Umbilical cord (tissue), 1 donor: ENCODE measurements at regions not wholly inside any gene's neighbourhood (a gene's known extent, or its start where the extent isn't known, plus 50 kb on each side); places are given as distances from the start of the nearest gene placed in this dataset.

ENCODE experiments used
- DNase-seq: peaks from one replicate; pipeline ENCODE4 v3.0.0-alpha.2; 2015; ENCODE audit warnings: low spot score

GRCh38 chr18:11553098-11553940 is 56.1 kb upstream of the SLC35G4 start:
- peak; percentile 55 for DNase-seq

GRCh38 chr18:11548916-11549551 is 60.4 kb upstream of the SLC35G4 start:
- no peak for DNase-seq

DNA sequence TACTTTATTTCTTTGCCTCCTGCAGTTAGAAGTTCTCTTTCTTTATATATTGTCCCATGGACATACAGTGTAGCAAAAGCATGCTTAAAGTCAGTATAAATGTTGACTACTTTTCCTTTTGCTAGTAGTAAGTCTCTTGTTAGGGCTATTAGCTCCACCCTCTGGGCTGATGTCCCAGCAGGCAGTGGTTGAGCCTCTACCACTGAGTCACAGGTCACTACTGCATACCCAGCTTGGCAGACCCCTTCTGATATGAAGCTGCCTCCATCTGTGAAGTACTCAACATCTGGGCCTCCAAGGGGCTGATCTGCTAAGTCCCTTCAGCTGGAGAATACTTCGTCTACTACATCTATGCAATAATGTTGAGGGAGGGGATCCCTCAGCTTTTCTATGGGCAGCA is 61.0 kb upstream of the SLC35G4 start:
- no peak for DNase-seq

- no peak for DNase-seq
Observed at GRCh38 chr18:11544060-11544633, 65.2 kb upstream of the SLC35G4 start.

GRCh38 chr18:11541179-11541578 is 68.2 kb upstream of the SLC35G4 start:
- no peak for DNase-seq

- no peak for DNase-seq
Observed at GRCh38 chr18:11533942-11534496, 75.4 kb upstream of the SLC35G4 start.

- no peak for DNase-seq
Observed at GRCh38 chr18:11533513-11533890, 75.9 kb upstream of the SLC35G4 start.

DNA sequence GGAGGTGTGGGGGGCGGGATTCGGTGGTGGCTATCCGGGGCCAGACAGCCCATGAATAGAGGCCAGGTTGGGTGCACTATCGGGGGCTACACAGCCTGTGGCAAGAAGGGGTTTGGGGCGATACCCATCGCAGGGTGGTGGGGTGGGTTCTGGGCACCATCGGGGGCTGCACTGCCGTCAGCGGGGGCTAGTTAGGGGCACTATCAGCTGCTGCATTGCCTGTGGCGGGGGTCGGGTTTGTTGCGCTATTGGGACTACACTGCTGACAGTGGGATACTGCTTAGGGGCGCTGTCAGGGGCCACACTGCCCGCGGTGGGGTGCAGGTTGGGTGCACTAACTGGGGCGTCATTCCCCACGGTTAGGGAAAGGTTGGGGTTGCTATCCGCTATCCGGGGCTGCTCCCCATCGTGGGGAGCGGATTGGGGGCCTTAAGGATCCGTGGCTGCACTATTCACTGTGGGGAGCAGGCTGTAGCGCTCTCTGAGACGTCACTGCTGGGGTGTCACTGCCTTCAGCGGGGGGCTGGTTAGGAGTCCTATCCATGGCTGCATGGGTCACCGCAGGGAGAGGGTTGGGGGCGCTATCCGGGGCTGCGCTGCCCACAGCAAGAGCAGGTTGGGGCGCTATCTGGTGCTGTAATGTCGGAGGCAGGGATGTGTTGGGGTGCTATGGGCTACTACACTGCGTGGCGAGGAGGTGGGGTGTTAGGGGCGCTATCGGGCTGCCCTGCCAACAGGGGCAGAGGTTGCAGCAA is 76.5 kb upstream of the SLC35G4 start:
- DNase-seq = no peak

DNA sequence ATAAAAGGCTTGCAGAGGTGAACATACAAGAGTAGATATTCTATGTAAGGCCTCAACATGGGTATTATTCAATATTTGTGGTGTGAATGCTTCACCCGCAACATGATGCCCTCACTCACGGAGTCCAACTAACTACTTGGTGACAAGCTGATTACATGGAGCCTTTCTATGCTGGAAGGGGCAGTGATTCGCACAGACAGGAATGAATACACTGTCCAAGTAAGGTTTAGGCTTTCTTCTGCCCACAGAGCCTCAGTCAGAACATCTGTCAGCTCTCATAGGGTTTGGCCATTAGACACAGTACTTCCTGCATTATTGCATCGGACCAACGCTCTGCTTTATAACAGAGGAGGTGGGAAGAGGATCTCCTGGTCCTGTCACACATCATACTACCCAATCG is 80.3 kb upstream of the SLC35G4 start:
- no peak for DNase-seq

GRCh38 chr18:11526675-11527074 is 82.7 kb upstream of the SLC35G4 start:
- no peak for DNase-seq

DNA sequence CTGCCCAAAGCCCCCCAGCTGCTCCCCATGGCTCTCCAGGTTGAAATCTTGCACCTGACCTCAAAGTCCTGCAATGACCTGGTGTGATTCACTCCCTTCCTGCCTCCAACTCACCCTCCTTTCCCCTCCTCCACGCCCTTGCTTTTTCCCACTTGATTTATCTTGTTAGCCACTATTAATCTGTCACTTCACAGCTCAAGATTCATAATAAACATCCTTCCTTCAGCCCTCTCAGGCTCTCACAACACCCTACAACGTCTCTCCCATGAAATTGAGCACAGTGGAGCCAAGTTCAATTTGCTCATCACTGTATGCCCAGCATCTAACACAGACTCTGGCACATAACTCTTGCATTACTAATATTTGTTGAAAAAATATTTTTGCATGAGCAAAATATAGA is 85.6 kb upstream of the SLC35G4 start:
- DNase-seq = no peak

- DNase-seq = no peak
Observed at GRCh38 chr18:11522992-11523391, 86.4 kb upstream of the SLC35G4 start.

DNA sequence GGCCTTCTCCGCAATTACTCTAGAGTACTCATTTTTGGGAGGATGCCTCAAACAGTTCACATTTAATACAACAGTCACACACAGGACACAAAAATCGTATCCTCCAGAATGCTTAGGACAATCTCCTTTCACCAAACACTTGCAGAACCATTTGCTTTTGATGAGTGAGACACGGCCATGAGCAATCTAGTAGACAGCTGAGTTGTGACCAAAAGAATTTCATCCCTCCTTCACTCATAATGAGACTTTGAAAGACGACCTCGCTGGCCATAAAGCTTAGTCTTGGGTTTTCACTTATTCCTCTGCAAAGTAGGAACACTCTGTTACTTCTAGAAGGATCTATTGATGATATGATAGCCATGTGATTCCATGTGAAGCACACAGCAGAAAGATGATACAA is 87.5 kb upstream of the SLC35G4 start:
- DNase-seq = no peak

- DNase-seq = no peak
Observed at GRCh38 chr18:11520536-11520935, 88.9 kb upstream of the SLC35G4 start.

- DNase-seq = peak; percentile 24
Observed at GRCh38 chr18:11518788-11519685, 90.4 kb upstream of the SLC35G4 start.

DNA sequence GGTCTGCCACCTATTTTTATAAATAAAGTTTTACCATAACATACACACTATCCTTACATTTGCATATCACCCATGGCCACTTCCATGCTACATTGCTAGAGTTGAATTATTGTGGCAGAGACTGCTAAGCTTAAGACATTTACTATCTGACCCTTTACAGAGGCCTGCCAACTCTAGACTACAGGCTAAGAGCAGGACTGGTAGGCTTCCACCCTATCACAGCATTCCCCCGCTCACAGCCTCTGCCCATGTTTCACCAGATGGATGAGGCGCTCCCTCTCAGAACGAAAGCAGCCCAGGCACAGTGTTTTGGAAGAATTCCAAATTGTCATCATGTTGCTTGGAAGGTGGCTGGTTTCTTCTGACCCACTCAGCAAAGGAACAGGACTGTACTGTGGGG is 91.7 kb upstream of the SLC35G4 start:
- DNase-seq = peak; percentile 22

- peak; percentile 28 for DNase-seq
Observed at GRCh38 chr18:11516751-11517503, 92.5 kb upstream of the SLC35G4 start.

GRCh38 chr18:11514267-11514666 is 95.1 kb upstream of the SLC35G4 start:
- DNase-seq = peak; percentile 37

DNA sequence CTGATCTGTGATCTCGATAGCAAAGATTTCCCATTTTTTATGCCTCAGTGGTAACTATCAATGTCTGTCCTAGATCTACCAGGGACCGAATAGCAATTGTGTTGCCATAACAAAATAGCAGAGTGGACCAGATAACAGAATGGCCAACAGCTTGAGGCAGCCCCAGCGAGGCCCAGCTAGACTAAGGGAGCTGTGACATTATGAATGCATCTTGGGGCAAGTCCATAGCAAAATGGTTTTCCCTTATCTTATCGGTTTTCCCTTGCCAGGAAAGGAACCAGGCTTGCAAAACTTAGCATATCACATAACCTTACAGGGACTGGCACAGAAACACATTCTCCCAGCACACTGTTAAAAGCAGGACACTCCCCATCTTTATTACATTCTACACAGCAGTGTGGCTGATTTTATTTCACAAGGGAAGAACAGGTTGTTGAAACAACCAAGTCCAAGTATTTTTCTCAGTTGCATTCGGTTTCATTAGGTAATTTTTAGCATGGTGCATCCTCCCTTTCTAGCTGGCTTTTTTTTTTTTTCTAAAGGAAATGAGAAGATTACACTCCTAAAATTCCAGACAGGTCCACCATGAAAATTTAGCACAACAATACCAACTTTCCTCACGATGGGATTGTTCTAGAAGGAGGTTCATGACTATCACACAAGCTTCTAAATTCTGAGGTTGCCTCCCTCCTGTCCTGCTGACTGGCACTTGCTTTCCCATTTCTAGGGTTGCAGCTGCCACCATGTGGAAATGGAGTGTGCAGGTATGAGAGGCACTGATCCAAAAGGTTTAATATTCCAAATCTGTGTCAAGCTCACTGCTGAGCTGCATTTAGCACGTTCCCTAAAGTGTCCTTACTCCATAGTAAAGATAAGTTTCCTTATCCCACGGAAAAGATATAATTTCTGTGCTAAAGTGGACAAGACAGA is 97.0 kb upstream of the SLC35G4 start:
- DNase-seq = no peak
